Astrocyte (in vitro differentiated cells and primary cell): ENCODE measurements at regions not wholly inside any gene's neighbourhood (a gene's known extent, or its start where the extent isn't known, plus 50 kb on each side); places are given as distances from the start of the nearest gene placed in this dataset.

Experiments used
- EZH2 ChIP-seq: IDR thresholded peaks from 2 replicates; pipeline ENCODE4 v1.6.1; 2012; ENCODE audit warnings: mild to moderate bottlenecking, low read length, inconsistent platforms; ENCODE audit not compliant: insufficient read depth
- TF ChIP-seq, protein P1 (sequence below): IDR thresholded peaks from 2 replicates; pipeline ENCODE4 v1.5.1; 2011; ENCODE audit warnings: low read depth, mild to moderate bottlenecking, inconsistent platforms, low read length, moderate library complexity; ENCODE audit not compliant: insufficient read depth

GRCh38 chr5:8895599-8895998 is 650.3 kb downstream of the SEMA5A start:
- TF ChIP-seq, protein P1, sequence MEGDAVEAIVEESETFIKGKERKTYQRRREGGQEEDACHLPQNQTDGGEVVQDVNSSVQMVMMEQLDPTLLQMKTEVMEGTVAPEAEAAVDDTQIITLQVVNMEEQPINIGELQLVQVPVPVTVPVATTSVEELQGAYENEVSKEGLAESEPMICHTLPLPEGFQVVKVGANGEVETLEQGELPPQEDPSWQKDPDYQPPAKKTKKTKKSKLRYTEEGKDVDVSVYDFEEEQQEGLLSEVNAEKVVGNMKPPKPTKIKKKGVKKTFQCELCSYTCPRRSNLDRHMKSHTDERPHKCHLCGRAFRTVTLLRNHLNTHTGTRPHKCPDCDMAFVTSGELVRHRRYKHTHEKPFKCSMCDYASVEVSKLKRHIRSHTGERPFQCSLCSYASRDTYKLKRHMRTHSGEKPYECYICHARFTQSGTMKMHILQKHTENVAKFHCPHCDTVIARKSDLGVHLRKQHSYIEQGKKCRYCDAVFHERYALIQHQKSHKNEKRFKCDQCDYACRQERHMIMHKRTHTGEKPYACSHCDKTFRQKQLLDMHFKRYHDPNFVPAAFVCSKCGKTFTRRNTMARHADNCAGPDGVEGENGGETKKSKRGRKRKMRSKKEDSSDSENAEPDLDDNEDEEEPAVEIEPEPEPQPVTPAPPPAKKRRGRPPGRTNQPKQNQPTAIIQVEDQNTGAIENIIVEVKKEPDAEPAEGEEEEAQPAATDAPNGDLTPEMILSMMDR: no peak
- no peak for TF ChIP-seq EZH2
